Activated CD8-positive, alpha-beta T cell treated with anti-CD3 and anti-CD28 coated beads, Interleukin-2, amount 10 ng/mL, durations not matched to agents 7 days and 5 days (primary cell): ENCODE measurements at regions not wholly inside any gene's neighbourhood (a gene's known extent, or its start where the extent isn't known, plus 50 kb on each side); places are given as distances from the start of the nearest gene placed in this dataset.

Source experiments
- ATAC-seq: fragments of 150-1000 bp; cut with Tn5 transposase; one replicate; pipeline ENCODE4 v1.10.0; 2021; ENCODE audit warnings: moderate library complexity
- CTCF ChIA-PET: fragments of 350-600 bp; sonication (Branson Sonifier 250); formaldehyde crosslinking; loops from one replicate; lab custom pipeline; 2021; ENCODE audit warnings: antibody characterized with exemption; lab: Charles Lee
- POLR2A ChIA-PET: fragments of 350-600 bp; sonication (Branson Sonifier 250); formaldehyde crosslinking; loops from one replicate; lab custom pipeline; 2021; ENCODE audit warnings: antibody characterized with exemption; lab: Charles Lee
- DNase-seq: peaks from one replicate; pipeline ENCODE4 v3.0.0-alpha.2; 2020
- H3K27ac Mint-ChIP-seq: one replicate; pipeline ENCODE4 v1.8.0; 2021; ENCODE audit warnings: mild to moderate bottlenecking, mixed read lengths
- H3K27me3 Mint-ChIP-seq: one replicate; pipeline ENCODE4 v1.8.0; 2021; ENCODE audit warnings: low read depth, mixed read lengths
- H3K36me3 Mint-ChIP-seq: one replicate; pipeline ENCODE4 v1.8.0; 2021; ENCODE audit warnings: low read depth, mixed read lengths
- H3K4me1 Mint-ChIP-seq: one replicate; pipeline ENCODE4 v1.8.0; 2021; ENCODE audit warnings: low read depth, mixed read lengths
- H3K4me3 Mint-ChIP-seq: one replicate; pipeline ENCODE4 v1.8.0; 2021; ENCODE audit warnings: mild to moderate bottlenecking, mixed read lengths
- H3K9me3 Mint-ChIP-seq: one replicate; pipeline ENCODE4 v1.8.0; 2022; ENCODE audit warnings: mixed read lengths; ENCODE audit not compliant: insufficient read depth

GRCh38 chr2:226680719-226681118 lies 118.9 kb downstream of the IRS1 start:
- ChIA-PET CTCF (no interaction called here), POLR2A (no interaction called here)
- Mint-ChIP-seq H3K27ac (no peak overlapping the region), H3K27me3 (no peaks in the 10 kb centered on the region), H3K4me1 (peaks cover 3% of the 10 kb centered on the region), H3K36me3 (no peaks in the 10 kb centered on the region), H3K9me3 (no peaks in the 10 kb centered on the region), H3K4me3 (no peak overlapping the region)
- no peak for DNase-seq
- ATAC-seq = no peak

- DNase-seq (no peak), ATAC-seq (no peak)
- peaks cover 3% of the 10 kb centered on the region for H3K27me3 Mint-ChIP-seq
- no peak overlapping the region for H3K4me3 Mint-ChIP-seq
- no peak overlapping the region for H3K27ac Mint-ChIP-seq
- no peaks in the 10 kb centered on the region for H3K36me3 Mint-ChIP-seq
- ChIA-PET CTCF (no interaction called here), POLR2A (no interaction called here)
- no peaks in the 10 kb centered on the region for H3K4me1 Mint-ChIP-seq
- H3K9me3 Mint-ChIP-seq = no peaks in the 10 kb centered on the region
Observed at GRCh38 chr2:226679389-226680065, 120.1 kb downstream of the IRS1 start.

GRCh38 chr2:226678422-226678821 lies 121.2 kb downstream of the IRS1 start:
- POLR2A ChIA-PET = no interaction called here

GRCh38 chr2:226677080-226677479 lies 122.5 kb downstream of the IRS1 start:
- CTCF ChIA-PET = no interaction called here
- POLR2A ChIA-PET = no interaction called here
- Mint-ChIP-seq H3K27ac (no peak overlapping the region), H3K4me1 (peaks cover 5% of the 10 kb centered on the region), H3K27me3 (peaks cover 8% of the 10 kb centered on the region), H3K36me3 (no peaks in the 10 kb centered on the region), H3K9me3 (no peaks in the 10 kb centered on the region), H3K4me3 (no peak overlapping the region)
- DNase-seq (no peak), ATAC-seq (no peak)

More at GRCh38 chr2:226678422-226678821, 121.2 kb downstream of the IRS1 start:
- CTCF ChIA-PET = no interaction called here
- peaks cover 3% of the 10 kb centered on the region for H3K27me3 Mint-ChIP-seq
- H3K9me3 Mint-ChIP-seq = no peaks in the 10 kb centered on the region
- H3K27ac Mint-ChIP-seq = no peak overlapping the region
- DNase-seq = no peak
- no peak overlapping the region for H3K4me3 Mint-ChIP-seq
- ATAC-seq = no peak
- H3K4me1 Mint-ChIP-seq = no peaks in the 10 kb centered on the region
- H3K36me3 Mint-ChIP-seq = no peaks in the 10 kb centered on the region

GRCh38 chr2:226676618-226677017 lies 123.0 kb downstream of the IRS1 start:
- CTCF ChIA-PET = no interaction called here
- POLR2A ChIA-PET = no interaction called here
- Mint-ChIP-seq H3K27me3 (peaks cover 11% of the 10 kb centered on the region), H3K4me1 (peaks cover 5% of the 10 kb centered on the region), H3K4me3 (no peak overlapping the region), H3K36me3 (no peaks in the 10 kb centered on the region), H3K27ac (no peak overlapping the region), H3K9me3 (no peaks in the 10 kb centered on the region)
- DNase-seq (no peak), ATAC-seq (no peak)

- Mint-ChIP-seq H3K4me1 (peaks cover 5% of the 10 kb centered on the region), H3K27me3 (peaks cover 25% of the 10 kb centered on the region), H3K27ac (no peak overlapping the region), H3K9me3 (no peaks in the 10 kb centered on the region), H3K36me3 (no peaks in the 10 kb centered on the region), H3K4me3 (no peak overlapping the region)
- ChIA-PET CTCF (no interaction called here), POLR2A (no interaction called here)
- ATAC-seq (no peak), DNase-seq (no peak)
Observed at GRCh38 chr2:226674123-226674522, 125.5 kb downstream of the IRS1 start.

GRCh38 chr2:226673314-226673723 lies 126.3 kb downstream of the IRS1 start:
- H3K4me1 Mint-ChIP-seq = peaks cover 5% of the 10 kb centered on the region
- no peak overlapping the region for H3K27ac Mint-ChIP-seq
- ChIA-PET POLR2A (no interaction called here), CTCF (no interaction called here)
- peaks cover 27% of the 10 kb centered on the region for H3K27me3 Mint-ChIP-seq
- H3K36me3 Mint-ChIP-seq = no peaks in the 10 kb centered on the region
- H3K4me3 Mint-ChIP-seq = no peak overlapping the region
- DNase-seq (no peak), ATAC-seq (no peak)
- H3K9me3 Mint-ChIP-seq = no peaks in the 10 kb centered on the region

GRCh38 chr2:226671141-226671676 lies 128.4 kb downstream of the IRS1 start:
- DNase-seq = no peak
- no peak overlapping the region for H3K27ac Mint-ChIP-seq
- POLR2A ChIA-PET = no interaction called here
- peaks cover 5% of the 10 kb centered on the region for H3K4me1 Mint-ChIP-seq
- ATAC-seq = no peak
- no peaks in the 10 kb centered on the region for H3K36me3 Mint-ChIP-seq
- no peak overlapping the region for H3K4me3 Mint-ChIP-seq
- H3K27me3 Mint-ChIP-seq = peaks cover 27% of the 10 kb centered on the region
- no peaks in the 10 kb centered on the region for H3K9me3 Mint-ChIP-seq
- CTCF ChIA-PET = interaction anchor here (0.7 kb wide), 1 partner anchor 319 kb away, joined by 3 read pairs; no protein-coding TSS in a partner anchor

GRCh38 chr2:226669905-226670304 lies 129.7 kb downstream of the IRS1 start:
- CTCF ChIA-PET = no interaction called here
- POLR2A ChIA-PET = no interaction called here
- no peak for DNase-seq
- H3K27ac Mint-ChIP-seq = no peak overlapping the region
- ATAC-seq = no peak
- peaks cover 24% of the 10 kb centered on the region for H3K27me3 Mint-ChIP-seq
- peaks cover 5% of the 10 kb centered on the region for H3K4me1 Mint-ChIP-seq
- no peaks in the 10 kb centered on the region for H3K9me3 Mint-ChIP-seq
- no peak overlapping the region for H3K4me3 Mint-ChIP-seq
- no peaks in the 10 kb centered on the region for H3K36me3 Mint-ChIP-seq

- ChIA-PET CTCF (no interaction called here), POLR2A (no interaction called here)
- Mint-ChIP-seq H3K4me3 (no peak overlapping the region), H3K27me3 (peaks cover 28% of the 10 kb centered on the region), H3K4me1 (peaks cover 5% of the 10 kb centered on the region), H3K36me3 (no peaks in the 10 kb centered on the region), H3K27ac (no peak overlapping the region), H3K9me3 (no peaks in the 10 kb centered on the region)
- no peak for DNase-seq
- ATAC-seq = no peak
Observed at GRCh38 chr2:226669249-226669648, 130.4 kb downstream of the IRS1 start.

- ATAC-seq (no peak), DNase-seq (no peak)
- H3K9me3 Mint-ChIP-seq = no peaks in the 10 kb centered on the region
- H3K4me3 Mint-ChIP-seq = no peak overlapping the region
- H3K27me3 Mint-ChIP-seq = peaks cover 23% of the 10 kb centered on the region
- ChIA-PET POLR2A (no interaction called here), CTCF (interaction anchor here (0.7 kb wide), 1 partner anchor 1376 kb away, joined by 4 read pairs; no protein-coding TSS in a partner anchor)
- no peaks in the 10 kb centered on the region for H3K36me3 Mint-ChIP-seq
- no peaks in the 10 kb centered on the region for H3K4me1 Mint-ChIP-seq
- H3K27ac Mint-ChIP-seq = no peak overlapping the region
Observed at GRCh38 chr2:226667736-226668135, 131.9 kb downstream of the IRS1 start.

GRCh38 chr2:226665306-226665831 lies 134.3 kb downstream of the IRS1 start:
- CTCF ChIA-PET = no interaction called here

More at GRCh38 chr2:226665306-226665831, 134.3 kb downstream of the IRS1 start:
- Mint-ChIP-seq H3K4me1 (no peaks in the 10 kb centered on the region), H3K27me3 (peaks cover 12% of the 10 kb centered on the region), H3K4me3 (no peak overlapping the region), H3K27ac (no peak overlapping the region), H3K36me3 (no peaks in the 10 kb centered on the region), H3K9me3 (no peaks in the 10 kb centered on the region)
- POLR2A ChIA-PET = no interaction called here
- ATAC-seq = no peak
- DNase-seq = no peak
